NCI-H2107 treated with DMSO at 0.1 percent for 48 hours (cell line): ENCODE measurements at regions not wholly inside any gene's neighbourhood (a gene's known extent, or its start where the extent isn't known, plus 50 kb on each side); places are given as distances from the start of the nearest gene placed in this dataset.
"Not testable (repeated sequence)": the region's sequence is repeated elsewhere in the genome, so short reads cannot be mapped to it uniquely, and the experiment has no call there.

Source experiments
- DNase-seq: peaks from one replicate; lab custom pipeline; 2025; ENCODE audit not compliant: unreplicated experiment; lab: John Stamatoyannopoulos, UW

DNA sequence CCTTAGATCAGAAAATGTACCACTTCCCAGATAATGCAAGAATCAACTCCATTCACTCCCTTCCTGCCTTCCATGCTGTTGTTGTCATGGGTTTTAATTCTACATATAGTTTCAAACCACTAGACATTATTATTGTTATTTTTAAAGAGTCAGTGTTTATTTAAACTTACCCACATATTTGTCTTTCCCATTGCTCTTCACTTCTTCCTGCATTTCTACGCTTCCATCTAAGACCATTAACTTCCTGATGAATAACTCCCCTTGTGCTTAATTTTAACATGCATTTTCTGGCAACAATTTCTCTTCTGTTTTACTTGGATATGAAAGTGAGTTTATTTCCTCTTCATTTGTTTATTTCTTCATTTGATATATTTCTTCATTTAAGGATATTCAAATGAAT, 127.1 kb upstream of the FHIT start:
- DNase-seq, result no peak

- peak; percentile 24 for DNase-seq
Measured at GRCh38 chr3:61381745-61382392, 130.6 kb upstream of the FHIT start.

GRCh38 chr3:61387817-61388216, 136.6 kb upstream of the FHIT start:
- DNase-seq, result no peak

- not testable (repeated sequence) for DNase-seq
Measured at GRCh38 chr3:61393480-61393947, 142.3 kb upstream of the FHIT start.

GRCh38 chr3:61401359-61401758, 150.1 kb upstream of the FHIT start:
- DNase-seq, result no peak

- DNase-seq, result no peak
Measured at GRCh38 chr3:61407397-61407796, 154.0 kb upstream of the PTPRG start.

DNA sequence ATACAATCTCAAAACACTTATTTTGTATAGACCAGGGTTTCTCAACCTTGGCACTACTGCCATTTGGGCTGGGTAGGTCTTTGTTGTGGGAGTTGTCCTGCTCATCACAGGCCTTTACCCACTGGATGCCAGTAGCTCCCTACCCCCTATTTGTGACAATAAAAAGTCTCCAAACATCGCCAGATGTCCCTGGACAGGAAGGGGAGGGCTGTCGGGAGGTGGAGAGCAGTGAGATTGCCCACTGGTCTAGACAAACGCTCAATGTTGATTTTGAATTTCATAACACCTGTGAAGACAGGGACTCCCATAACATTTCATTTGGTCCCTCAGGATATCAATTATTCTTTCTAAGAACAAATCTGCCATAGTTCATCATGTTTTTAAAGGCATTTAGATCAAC, 151.7 kb upstream of the PTPRG start:
- no peak for DNase-seq

GRCh38 chr3:61410358-61410757, 151.0 kb upstream of the PTPRG start:
- not testable (repeated sequence) for DNase-seq

DNA sequence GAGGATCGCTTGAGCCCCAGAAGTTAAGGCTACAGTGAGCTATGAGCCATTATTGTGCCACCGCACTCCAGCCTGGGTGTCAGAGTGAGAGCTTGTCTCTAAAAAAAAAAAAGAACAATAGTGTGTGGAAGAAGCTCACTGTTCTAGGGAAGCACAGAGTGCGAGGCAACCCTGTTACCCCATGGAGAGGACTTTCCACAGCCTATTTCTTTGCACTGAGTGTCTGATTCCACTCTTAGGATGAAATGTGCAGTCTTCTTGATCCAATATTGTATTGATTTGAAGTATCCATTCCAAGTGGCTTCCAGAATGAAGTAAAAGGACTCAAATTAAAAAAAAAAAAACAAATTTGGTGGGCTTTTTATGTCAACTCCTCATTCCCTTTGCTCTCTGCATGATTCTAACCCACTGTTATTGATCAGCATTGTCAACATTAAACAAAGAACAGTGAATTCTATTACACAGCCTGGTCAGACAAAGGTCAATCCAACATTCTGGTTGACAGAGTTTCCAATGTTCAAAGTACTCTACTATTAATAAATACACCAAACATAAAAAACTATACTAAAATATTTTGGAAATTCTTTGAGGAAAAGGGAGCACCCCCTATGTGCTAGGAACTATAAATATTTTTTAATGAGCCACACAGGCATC, 150.2 kb upstream of the PTPRG start:
- DNase-seq, result no peak

GRCh38 chr3:61414456-61414855, 146.9 kb upstream of the PTPRG start:
- DNase-seq, result no peak

GRCh38 chr3:61415201-61415600, 146.2 kb upstream of the PTPRG start:
- DNase-seq, result peak; percentile 66

GRCh38 chr3:61416618-61417017, 144.8 kb upstream of the PTPRG start:
- no peak for DNase-seq

- no peak for DNase-seq
Measured at GRCh38 chr3:61417352-61417751, 144.0 kb upstream of the PTPRG start.

DNA sequence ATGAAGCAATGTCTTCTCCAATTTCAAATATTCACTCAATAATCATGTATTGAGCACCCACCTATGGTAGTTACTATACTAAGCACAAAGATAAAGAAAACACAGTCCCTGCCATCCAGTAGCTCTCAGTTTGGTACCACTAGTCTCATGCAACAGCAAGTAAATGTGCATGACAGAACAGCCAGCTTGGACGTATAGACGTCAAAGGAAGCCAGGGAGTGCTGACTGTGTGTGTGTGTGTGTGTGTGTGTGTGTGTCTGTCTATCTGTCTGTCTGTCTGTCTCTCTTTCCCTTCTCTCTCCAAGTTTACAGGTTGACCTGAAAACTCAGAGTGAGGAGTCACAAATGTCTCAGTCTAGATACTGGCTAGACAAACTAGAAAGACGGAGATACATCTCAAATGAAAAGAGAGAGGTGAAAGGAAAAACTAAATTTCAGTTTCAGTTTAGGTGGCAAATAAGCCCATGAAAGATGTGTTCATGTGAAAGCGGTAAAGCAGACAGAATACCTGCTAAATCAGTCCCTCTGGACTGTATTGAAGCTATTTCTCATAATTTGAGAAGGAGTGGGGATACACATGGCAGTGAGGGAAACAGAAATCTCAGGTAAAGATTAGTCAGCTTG, 141.1 kb upstream of the PTPRG start:
- DNase-seq, result no peak

DNA sequence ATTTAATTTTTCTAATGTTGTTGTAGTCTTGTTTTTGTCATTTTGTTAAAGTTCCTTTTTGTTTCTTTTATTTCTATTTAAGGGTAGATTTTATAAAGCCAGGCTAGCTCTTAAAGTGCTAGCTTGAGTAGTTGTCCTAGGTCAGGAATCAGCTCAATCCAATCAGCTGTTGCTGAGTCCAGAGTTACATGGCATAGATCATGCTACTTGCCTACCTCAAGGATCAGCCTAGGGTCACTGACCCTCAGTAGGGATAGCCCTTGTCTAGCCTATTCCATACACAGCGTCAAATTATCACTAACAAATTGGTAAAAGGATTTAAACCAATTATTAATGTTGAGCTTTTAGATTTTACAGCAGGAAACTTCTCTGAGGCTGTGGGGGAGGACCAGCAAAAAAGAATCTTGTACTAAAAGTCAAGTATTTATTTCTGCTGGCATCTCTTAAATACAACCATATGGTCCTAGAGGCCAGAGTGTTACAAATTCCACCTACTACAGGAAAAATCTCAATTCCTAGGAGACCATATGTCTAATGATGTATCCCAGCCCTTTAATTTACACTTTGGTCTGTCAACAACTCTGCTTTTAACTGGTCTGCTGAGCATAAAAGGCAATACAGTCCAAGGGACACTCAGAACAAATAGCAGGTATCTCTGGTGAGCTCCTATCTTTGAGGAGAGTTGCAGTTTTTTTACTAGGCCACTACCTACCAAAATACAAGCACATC, 138.3 kb upstream of the PTPRG start:
- no peak for DNase-seq

- no peak for DNase-seq
Measured at GRCh38 chr3:61425356-61425755, 136.0 kb upstream of the PTPRG start.

GRCh38 chr3:61429106-61429505, 132.3 kb upstream of the PTPRG start:
- no peak for DNase-seq

- DNase-seq, result not testable (repeated sequence)
Measured at GRCh38 chr3:61434901-61435300, 126.5 kb upstream of the PTPRG start.

DNA sequence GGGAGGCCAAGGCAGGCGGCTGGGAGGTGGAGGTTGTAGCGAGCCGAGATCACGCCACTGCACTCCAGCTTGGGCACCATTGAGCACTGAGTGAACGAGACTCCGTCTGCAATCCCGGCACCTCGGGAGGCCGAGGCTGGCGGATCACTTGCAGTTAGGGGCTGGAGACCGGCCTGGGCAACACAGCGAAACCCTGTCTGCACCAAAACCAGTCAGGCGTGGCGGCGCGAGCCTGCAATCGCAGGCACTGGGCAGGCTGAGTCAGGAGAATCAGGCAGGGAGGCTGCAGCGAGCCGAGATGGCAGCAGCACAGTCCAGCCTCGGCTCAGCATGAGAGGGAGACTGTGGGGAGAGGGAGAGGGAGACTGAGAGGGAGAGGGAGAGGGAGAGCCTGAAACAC, 126.0 kb upstream of the PTPRG start:
- not testable (repeated sequence) for DNase-seq

- DNase-seq, result no peak
Measured at GRCh38 chr3:61438253-61439121, 122.9 kb upstream of the PTPRG start.

DNA sequence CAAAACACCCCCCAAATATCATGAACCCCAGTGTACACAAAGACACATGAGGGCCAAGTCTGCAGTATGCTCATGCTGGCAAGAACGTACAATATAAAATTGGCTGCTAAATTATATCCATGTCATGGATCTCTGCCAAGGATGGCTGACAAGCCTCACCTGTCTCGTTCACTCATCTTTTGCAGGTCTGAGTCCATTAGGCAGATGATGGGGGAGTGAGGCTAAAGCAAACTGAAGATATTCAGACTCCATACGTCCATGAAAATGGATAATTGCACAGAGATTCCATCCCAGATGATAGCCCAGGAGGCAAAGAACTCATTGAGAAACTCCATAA, 122.3 kb upstream of the PTPRG start:
- DNase-seq, result peak; percentile 13
